Sigmoid colon (tissue), 6 donors: ENCODE measurements at regions not wholly inside any gene's neighbourhood (a gene's known extent, or its start where the extent isn't known, plus 50 kb on each side); places are given as distances from the start of the nearest gene placed in this dataset.

Source experiments
- DNase-seq: peaks from one replicate; pipeline ENCODE4 v3.0.0-alpha.2; 2019
- H3K27ac ChIP-seq, 4 donors: fragments of 200-600 bp; sonication (generic); one replicate each; pipeline ENCODE4 v1.5.1; 2016 to 2019; ENCODE audit warnings: mild to moderate bottlenecking in 1 of 4
- H3K27me3 ChIP-seq, 3 donors: fragments of 200-600 bp; sonication (generic); one replicate each; pipeline ENCODE4 v1.5.1; 2019; ENCODE audit warnings: mild to moderate bottlenecking in 1 of 3
- H3K36me3 ChIP-seq, 4 donors: fragments of 200-600 bp; sonication (generic); one replicate each; pipeline ENCODE4 v1.5.1; 2016 to 2019
- H3K4me1 ChIP-seq, 4 donors: fragments of 200-600 bp; sonication (generic); one replicate each; pipeline ENCODE4 v1.5.1; 2017 to 2019
- H3K4me3 ChIP-seq, 4 donors: fragments of 200-600 bp; sonication (generic); one replicate each; pipeline ENCODE4 v1.5.1; 2017 to 2019; ENCODE audit warnings: mild to moderate bottlenecking in 2 of 4, moderate library complexity in 1 of 4
- H3K9me3 ChIP-seq, 4 donors: fragments of 200-600 bp in 3 of 4; sonication (generic) in 3 of 4; one replicate each; pipeline versions ENCODE4 v1.5.1 to v1.6.1; 2013 to 2019
- EP300 ChIP-seq, 4 donors: sonication (generic); formaldehyde crosslinking; IDR thresholded peaks; one replicate each; pipeline ENCODE4 v1.6.1; 2017; ENCODE audit warnings: antibody characterized with exemption in 4 of 4
- POLR2A ChIP-seq, 2 donors: fragments of 450-650 bp; IDR thresholded peaks; one replicate each; pipeline ENCODE4 v1.6.1; 2016; ENCODE audit warnings: antibody characterized with exemption in 2 of 2, mild to moderate bottlenecking in 2 of 2, moderate library complexity in 2 of 2
- POLR2AphosphoS5 ChIP-seq, 4 donors: sonication (generic); formaldehyde crosslinking; IDR thresholded peaks; one replicate each; pipeline ENCODE4 v1.6.1; 2017; ENCODE audit warnings: antibody characterized with exemption in 4 of 4
- WGBS, 2 donors: extraction: QIAGEN DNeasy Blood & Tissue Kit; methylation state at CpG; one replicate each; pipeline ENCODE4 v1.1.7; 2013; 5-methylcytosine and 5-hydroxymethylcytosine counted together
- intact Hi-C: fragments of 100-400 bp; cut with DNase I; formaldehyde crosslinking; loops from one replicate; pipeline ENCODE4 v1.15.1; 2023
- TF ChIP-seq, protein P1 (sequence below), 4 experiments: fragments of 450-650 bp in 3 of 4; fragments of 200-600 bp in 1 of 4; IDR thresholded peaks; one replicate each; pipeline ENCODE4 v1.5.1; 2016 to 2019; ENCODE audit warnings: antibody characterized with exemption in 4 of 4, mild to moderate bottlenecking in 3 of 4, moderate library complexity in 2 of 4
- donor health status: healthy with polysubstance abuse.
- donor health status: healthy.

DNA sequence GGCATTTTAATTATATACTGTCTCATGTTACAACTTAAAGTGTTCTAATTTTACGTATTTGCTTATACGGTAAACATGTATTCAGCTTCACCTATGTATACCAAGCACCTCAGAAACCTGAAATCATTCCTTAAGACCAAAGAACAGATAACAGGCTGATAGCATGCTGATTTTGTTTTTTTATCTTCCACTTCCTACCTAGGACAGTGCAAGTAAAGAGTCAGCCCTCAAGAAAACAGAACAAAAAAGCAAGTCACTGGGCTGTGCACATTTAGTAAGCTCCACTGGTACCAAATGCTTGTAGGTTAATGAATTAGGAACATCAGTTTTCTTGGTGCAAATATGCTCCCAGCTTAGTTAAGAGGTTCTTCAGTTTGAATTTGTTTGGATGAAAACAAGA, 611.3 kb downstream of the VRK1 start:
- 38 to 65% methylated on average over 2 of the region's 2 CpGs for WGBS, 2 donors
- Histone ChIP-seq H3K4me1 (peaks cover 0 to 7% (median 5%) of the 10 kb centered on the region in 4 donors), H3K36me3 (no peaks in the 10 kb centered on the region), H3K4me3 (no peak overlapping the region), H3K27ac (no peak overlapping the region), H3K27me3 (peaks cover 4 to 57% (median 37%) of the 10 kb centered on the region in 3 donors), H3K9me3 (no peaks in the 10 kb centered on the region)
- TF ChIP-seq POLR2A (IDR thresholded peaks at IDR 0.05) = no peak
- TF ChIP-seq, protein P1, sequence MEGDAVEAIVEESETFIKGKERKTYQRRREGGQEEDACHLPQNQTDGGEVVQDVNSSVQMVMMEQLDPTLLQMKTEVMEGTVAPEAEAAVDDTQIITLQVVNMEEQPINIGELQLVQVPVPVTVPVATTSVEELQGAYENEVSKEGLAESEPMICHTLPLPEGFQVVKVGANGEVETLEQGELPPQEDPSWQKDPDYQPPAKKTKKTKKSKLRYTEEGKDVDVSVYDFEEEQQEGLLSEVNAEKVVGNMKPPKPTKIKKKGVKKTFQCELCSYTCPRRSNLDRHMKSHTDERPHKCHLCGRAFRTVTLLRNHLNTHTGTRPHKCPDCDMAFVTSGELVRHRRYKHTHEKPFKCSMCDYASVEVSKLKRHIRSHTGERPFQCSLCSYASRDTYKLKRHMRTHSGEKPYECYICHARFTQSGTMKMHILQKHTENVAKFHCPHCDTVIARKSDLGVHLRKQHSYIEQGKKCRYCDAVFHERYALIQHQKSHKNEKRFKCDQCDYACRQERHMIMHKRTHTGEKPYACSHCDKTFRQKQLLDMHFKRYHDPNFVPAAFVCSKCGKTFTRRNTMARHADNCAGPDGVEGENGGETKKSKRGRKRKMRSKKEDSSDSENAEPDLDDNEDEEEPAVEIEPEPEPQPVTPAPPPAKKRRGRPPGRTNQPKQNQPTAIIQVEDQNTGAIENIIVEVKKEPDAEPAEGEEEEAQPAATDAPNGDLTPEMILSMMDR (IDR thresholded peaks at IDR 0.05) = no peak
- no peak for TF ChIP-seq EP300 (IDR thresholded peaks at IDR 0.05)
- no peak for TF ChIP-seq POLR2AphosphoS5 (IDR thresholded peaks at IDR 0.05)
- intact Hi-C loops = no loop called here
- DNase-seq = no peak

DNA sequence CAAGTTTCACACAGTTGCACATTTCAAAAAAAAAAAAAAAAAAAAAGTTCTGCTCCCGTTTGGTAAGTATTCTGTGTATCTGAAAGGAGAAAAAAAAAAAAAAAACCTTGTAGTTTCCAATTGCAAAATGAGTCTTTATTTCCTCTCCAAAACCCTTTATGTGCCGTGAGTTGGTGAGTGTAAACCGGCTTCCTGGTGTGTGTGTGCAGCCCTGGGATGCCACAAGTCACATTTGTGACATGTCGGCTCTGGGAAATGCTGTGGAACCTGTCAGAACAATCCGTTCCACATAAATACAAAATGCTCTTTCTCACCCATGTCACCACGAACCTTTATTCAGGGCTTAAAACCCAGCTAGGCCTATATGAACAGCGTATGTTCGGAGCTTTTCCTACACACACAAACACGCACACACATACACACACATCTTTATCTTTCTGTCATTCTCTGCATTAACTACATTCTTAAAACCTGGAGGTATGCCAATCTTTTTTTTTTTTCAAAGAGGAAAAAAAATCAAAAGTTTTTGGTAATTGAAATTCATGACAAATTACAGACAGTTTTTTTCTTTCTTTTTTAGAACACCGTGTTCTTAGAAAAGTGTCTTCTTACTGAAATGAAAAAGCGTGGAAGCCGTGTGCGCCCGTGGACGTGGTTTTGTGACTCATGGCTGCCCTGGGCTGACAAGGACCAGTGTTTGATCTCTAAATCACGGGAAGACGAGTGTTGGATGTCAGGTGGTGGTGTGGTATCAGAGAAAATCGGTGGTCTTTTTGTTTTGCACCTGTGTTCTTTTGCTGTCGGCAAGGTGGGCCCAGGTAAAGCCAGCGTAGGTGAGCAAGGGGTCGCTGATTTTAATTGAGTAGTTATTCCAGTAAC, 612.0 kb downstream of the VRK1 start:
- Histone ChIP-seq H3K4me3 (no peak overlapping the region), H3K27ac (no peak overlapping the region), H3K27me3 (peaks cover 4 to 63% (median 43%) of the 10 kb centered on the region in 3 donors), H3K9me3 (no peaks in the 10 kb centered on the region), H3K4me1 (peaks cover 0 to 7% (median 6%) of the 10 kb centered on the region in 4 donors), H3K36me3 (no peaks in the 10 kb centered on the region)
- intact Hi-C loops = no loop called here
- WGBS, 2 donors = 76 to 83% methylated on average over 21 of the region's 21 CpGs
- no peak for DNase-seq
- TF ChIP-seq POLR2A (IDR thresholded peaks at IDR 0.05) (no peak), EP300 (IDR thresholded peaks at IDR 0.05) (no peak), POLR2AphosphoS5 (IDR thresholded peaks at IDR 0.05) (no peak)
- TF ChIP-seq, protein P1 (IDR thresholded peaks at IDR 0.05) = no peak

DNA sequence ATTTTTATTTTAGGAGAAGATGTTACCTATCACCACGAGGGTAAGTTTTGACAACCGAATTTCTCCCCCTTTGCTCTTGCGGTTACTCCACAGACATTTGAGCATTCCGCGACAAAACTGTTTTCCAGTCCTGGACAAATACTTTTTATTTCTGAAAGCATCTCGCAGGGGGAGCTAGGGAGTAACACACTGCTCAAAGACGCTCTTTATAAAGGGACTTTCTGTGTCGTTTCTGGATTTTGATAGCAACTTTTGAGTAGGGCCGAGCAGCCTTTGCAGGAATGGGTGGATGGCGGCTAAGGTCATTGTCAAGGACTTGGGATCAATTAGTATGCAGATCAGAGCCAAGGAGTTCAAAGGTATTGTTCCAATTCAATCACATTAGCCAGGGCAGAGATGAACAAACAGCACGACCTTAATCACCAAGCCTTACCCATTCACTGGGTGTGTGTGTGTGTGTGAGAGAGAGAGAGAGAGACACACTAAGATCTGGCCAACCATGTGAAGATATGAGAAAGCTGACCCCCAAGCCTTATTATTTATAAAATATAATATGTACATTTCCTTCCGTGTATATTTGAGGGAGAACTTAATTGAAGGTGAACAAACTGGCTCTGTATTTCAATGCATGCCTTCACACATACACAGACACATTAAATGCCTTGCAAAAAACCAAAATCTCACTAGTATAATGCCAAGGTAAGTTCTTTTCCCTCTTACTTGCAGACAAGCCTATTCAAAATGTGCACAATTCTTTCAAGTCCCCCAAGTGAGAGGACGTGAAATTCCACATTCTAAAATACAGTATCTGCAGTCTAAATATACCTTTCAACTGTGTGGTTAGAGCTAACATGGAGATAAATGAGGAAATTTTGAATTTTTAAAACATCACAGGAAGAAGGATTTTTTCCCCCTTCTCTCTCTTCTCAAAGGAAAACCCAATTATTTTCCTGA, 613.8 kb downstream of the VRK1 start:
- H3K4me3 ChIP-seq = no peak overlapping the region
- no peak for TF ChIP-seq EP300 (IDR thresholded peaks at IDR 0.05)
- TF ChIP-seq, protein P1 (IDR thresholded peaks at IDR 0.05) = no peak
- TF ChIP-seq POLR2A (IDR thresholded peaks at IDR 0.05) = no peak
- TF ChIP-seq POLR2AphosphoS5 (IDR thresholded peaks at IDR 0.05) = no peak
- H3K9me3 ChIP-seq = no peaks in the 10 kb centered on the region
- DNase-seq = no peak
- H3K27ac ChIP-seq = no peak overlapping the region
- H3K4me1 ChIP-seq = peaks cover 0 to 7% (median 6%) of the 10 kb centered on the region in 4 donors
- 24 to 34% methylated on average over 13 of the region's 13 CpGs for WGBS, 2 donors
- H3K27me3 ChIP-seq = peaks cover 4 to 70% (median 53%) of the 10 kb centered on the region in 3 donors
- intact Hi-C loops = no loop called here
- H3K36me3 ChIP-seq = no peaks in the 10 kb centered on the region

DNA sequence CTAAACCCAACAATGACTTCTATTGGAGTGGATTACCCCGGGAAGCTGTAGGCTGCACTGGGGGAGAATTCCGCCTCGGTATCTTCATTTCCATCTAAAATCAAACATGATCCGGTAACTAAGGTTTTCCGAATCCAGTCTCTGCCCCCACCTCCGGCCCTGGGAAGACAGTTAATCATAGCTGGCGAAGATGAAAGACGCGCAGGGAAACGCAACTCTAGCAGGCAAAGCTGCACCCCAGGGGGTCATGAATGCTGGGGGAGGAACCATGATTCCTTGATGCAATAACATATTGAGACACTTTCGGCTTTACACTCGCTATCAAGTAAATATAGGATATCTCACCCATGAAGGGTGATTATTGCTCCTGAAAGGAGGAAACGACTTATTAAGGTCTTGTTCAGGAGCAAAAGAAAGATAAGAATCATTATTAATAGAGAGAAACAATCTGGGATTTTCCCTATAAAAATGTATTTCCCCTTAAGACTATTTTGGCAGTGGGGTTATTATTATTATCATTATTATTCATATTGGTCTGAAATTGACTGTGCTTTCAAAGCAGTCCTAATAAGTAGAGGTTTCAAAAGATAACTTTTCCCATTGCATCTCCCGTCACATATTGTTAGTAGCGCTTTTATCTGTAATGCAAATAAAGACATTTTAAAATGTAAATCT, 614.9 kb downstream of the VRK1 start:
- WGBS, 2 donors = 13 to 17% methylated on average over 15 of the region's 15 CpGs
- no peak for DNase-seq
- no peak overlapping the region for H3K27ac ChIP-seq
- TF ChIP-seq, protein P1 (IDR thresholded peaks at IDR 0.05) = no peak
- no peak for TF ChIP-seq EP300 (IDR thresholded peaks at IDR 0.05)
- no peaks in the 10 kb centered on the region for H3K36me3 ChIP-seq
- H3K4me1 ChIP-seq = peaks cover 0 to 7% (median 6%) of the 10 kb centered on the region in 4 donors
- H3K4me3 ChIP-seq = no peak overlapping the region
- no peaks in the 10 kb centered on the region for H3K9me3 ChIP-seq
- intact Hi-C loops = no loop called here
- H3K27me3 ChIP-seq = peaks cover 4 to 67% (median 53%) of the 10 kb centered on the region in 3 donors
